ENCODE measurements at regions not wholly inside any gene's neighbourhood (a gene's known extent, or its start where the extent isn't known, plus 50 kb on each side); places are given as distances from the start of the nearest gene placed in this dataset.

DNA sequence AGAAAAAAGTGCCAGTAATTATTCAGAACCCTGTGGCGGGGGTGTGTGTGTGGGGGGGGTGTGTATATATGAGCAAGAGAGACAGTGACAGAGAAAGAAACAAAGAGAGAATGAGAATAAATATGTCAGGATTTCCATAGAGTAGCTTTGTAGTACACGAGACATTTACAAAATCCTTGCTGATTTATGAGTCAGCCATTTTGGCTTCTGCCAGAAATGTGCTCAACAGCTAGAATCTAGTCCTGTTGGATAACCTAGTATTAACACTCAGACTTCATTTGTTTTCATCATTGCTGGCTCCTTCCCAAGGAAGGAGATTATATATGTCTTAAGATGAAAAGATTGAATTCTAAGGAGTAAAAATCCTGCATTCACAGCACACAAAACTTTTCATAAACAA lies 140.5 kb upstream of the HNRNPA3 start:
- no peak for DNase-seq
- H3K36me3 ChIP-seq: no peaks in the 10 kb centered on the region

DNA sequence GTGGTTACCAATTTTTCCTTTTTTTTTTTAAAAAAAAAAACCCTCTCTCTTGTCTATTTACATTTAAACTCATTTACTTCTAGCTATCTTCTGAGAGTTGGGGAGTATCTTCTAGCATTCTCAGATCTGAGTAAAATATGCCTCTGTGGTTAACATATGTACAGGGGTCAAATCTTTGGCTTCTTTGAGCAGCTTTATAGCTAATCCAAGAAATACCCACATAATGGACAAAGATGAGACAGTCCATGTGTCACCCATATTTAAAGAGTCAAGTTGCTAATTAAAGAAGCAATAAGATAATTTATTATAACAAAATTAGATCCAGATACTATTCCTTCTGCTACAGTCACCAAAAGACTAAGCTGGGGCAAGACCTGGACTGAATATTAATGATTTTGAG lies 139.0 kb upstream of the HNRNPA3 start:
- no peak overlapping the region for H3K27ac ChIP-seq

More for the DNA sequence above, 140.5 kb upstream of the HNRNPA3 start:
- H3K27ac ChIP-seq: no peak overlapping the region
- no peak overlapping the region for H3K4me3 ChIP-seq (ENCODE audit: low read depth, low read length)
- no peaks in the 10 kb centered on the region for H3K9me3 ChIP-seq (ENCODE audit: severe bottlenecking)
- no peaks in the 10 kb centered on the region for H3K27me3 ChIP-seq (ENCODE audit: insufficient read depth, low read depth, severe bottlenecking)
- TF ChIP-seq, protein P1, sequence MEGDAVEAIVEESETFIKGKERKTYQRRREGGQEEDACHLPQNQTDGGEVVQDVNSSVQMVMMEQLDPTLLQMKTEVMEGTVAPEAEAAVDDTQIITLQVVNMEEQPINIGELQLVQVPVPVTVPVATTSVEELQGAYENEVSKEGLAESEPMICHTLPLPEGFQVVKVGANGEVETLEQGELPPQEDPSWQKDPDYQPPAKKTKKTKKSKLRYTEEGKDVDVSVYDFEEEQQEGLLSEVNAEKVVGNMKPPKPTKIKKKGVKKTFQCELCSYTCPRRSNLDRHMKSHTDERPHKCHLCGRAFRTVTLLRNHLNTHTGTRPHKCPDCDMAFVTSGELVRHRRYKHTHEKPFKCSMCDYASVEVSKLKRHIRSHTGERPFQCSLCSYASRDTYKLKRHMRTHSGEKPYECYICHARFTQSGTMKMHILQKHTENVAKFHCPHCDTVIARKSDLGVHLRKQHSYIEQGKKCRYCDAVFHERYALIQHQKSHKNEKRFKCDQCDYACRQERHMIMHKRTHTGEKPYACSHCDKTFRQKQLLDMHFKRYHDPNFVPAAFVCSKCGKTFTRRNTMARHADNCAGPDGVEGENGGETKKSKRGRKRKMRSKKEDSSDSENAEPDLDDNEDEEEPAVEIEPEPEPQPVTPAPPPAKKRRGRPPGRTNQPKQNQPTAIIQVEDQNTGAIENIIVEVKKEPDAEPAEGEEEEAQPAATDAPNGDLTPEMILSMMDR (IDR thresholded peaks at IDR 0.05; ENCODE audit: low read depth, low read length): no peak

DNA sequence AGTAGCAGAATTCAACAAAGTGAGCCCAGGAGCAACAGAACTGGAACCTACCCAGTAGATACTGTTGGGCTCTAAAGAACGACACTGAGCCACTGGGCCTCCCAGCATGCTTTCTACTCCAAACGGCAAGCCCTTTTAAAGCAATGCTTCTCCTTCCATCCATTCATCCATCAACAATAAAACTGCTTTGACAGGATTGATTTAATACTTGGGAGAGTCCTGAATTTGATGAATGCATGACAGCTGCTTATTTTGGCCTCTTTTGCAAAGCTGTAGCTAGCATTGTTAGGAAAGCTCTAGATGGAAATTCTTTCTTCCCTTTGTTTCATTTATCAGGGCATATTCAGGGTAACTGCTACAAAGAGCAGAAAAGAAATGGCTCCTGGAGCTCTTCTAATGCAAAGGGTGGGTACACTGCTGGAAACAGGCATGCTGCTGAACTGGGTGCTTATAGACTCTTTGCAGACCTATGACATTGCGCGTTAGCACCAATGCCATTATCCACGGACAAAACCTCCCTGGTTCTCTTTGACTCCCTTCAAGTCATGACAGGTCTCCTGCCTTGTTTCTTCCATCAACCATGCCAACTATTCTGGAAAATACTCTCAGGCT lies 138.4 kb upstream of the HNRNPA3 start:
- no peak for DNase-seq
- Histone ChIP-seq H3K9me3 (ENCODE audit: severe bottlenecking) (no peaks in the 10 kb centered on the region), H3K4me3 (ENCODE audit: low read depth, low read length) (no peak overlapping the region), H3K27ac (no peak overlapping the region), H3K36me3 (no peaks in the 10 kb centered on the region), H3K27me3 (ENCODE audit: insufficient read depth, low read depth, severe bottlenecking) (no peaks in the 10 kb centered on the region)
- TF ChIP-seq, protein P1 (IDR thresholded peaks at IDR 0.05; ENCODE audit: low read depth, low read length): no peak

More for the DNA sequence above, 139.0 kb upstream of the HNRNPA3 start:
- Histone ChIP-seq H3K36me3 (no peaks in the 10 kb centered on the region), H3K4me3 (ENCODE audit: low read depth, low read length) (no peak overlapping the region), H3K27me3 (ENCODE audit: insufficient read depth, low read depth, severe bottlenecking) (no peaks in the 10 kb centered on the region), H3K9me3 (ENCODE audit: severe bottlenecking) (no peaks in the 10 kb centered on the region)
- DNase-seq: no peak
- TF ChIP-seq, protein P1 (IDR thresholded peaks at IDR 0.05; ENCODE audit: low read depth, low read length): no peak

DNA sequence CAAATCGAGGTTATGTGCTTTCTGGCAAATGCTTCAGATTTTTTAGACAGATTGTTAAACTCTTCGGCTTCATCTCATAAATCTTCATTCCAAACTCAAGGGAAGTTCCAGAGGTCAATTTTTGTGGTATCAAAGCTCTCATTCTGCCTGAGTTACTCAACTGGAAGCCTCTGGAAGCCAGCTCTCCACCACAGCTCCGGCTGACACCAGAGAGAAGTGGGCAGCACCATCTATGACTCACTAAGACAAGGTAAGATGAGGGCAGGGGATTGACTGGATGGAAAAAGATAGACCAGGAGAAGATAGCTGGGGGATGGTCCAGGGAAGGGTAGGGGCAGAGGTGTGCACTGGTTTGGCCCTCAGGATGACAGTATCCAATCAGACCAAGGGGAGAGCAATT lies 137.3 kb upstream of the HNRNPA3 start:
- Histone ChIP-seq H3K36me3 (no peaks in the 10 kb centered on the region), H3K27ac (no peak overlapping the region), H3K9me3 (ENCODE audit: severe bottlenecking) (no peaks in the 10 kb centered on the region), H3K4me3 (ENCODE audit: low read depth, low read length) (no peak overlapping the region), H3K27me3 (ENCODE audit: insufficient read depth, low read depth, severe bottlenecking) (no peaks in the 10 kb centered on the region)
- TF ChIP-seq, protein P1 (IDR thresholded peaks at IDR 0.05; ENCODE audit: low read depth, low read length): no peak
- no peak for DNase-seq

DNA sequence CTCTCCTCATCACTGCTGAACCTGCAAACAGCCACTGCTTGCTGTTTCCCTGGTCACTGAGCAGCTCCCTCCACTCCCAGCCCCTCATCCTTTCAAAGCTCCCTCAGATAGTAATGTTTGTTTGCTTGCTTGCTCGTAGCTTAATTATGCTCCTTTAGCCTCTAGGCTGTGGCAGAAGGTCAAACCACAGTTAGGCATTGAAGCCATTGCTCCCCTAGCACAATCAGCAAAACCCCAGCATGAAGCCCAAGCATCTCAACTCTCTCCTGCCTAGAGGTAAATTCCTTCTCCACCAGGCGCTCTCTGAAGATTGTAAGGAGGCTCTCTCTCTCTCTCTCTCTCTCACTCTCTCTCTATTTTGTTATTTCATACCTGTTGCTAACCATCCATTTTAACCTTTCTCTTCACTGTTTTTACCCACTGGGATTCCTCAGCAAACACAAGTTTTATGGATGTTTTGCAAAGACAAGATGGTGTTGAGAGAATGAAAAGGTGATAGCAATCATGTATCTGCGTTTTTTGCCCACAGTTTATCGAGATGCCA lies 135.9 kb upstream of the HNRNPA3 start:
- H3K27ac ChIP-seq: no peak overlapping the region

More for the DNA sequence above, 135.9 kb upstream of the HNRNPA3 start:
- no peak for DNase-seq
- no peak overlapping the region for H3K4me3 ChIP-seq (ENCODE audit: low read depth, low read length)
- no peaks in the 10 kb centered on the region for H3K36me3 ChIP-seq
- TF ChIP-seq, protein P1 (IDR thresholded peaks at IDR 0.05; ENCODE audit: low read depth, low read length): no peak
- H3K9me3 ChIP-seq (ENCODE audit: severe bottlenecking): no peaks in the 10 kb centered on the region
- H3K27me3 ChIP-seq (ENCODE audit: insufficient read depth, low read depth, severe bottlenecking): no peaks in the 10 kb centered on the region

Data from WERI-Rb-1 (cell line).